B cell (primary cell): ENCODE measurements at regions not wholly inside any gene's neighbourhood (a gene's known extent, or its start where the extent isn't known, plus 50 kb on each side); places are given as distances from the start of the nearest gene placed in this dataset.

Source experiments
- ATAC-seq: fragments of 200-7000 bp; cut with Tn5 transposase; one replicate; pipeline ENCODE4 v1.10.0; 2021; ENCODE audit warnings: low read depth, mild to moderate bottlenecking, moderate number of reproducible peaks, moderate library complexity
- CTCF ChIA-PET: fragments of 350-600 bp; sonication (Branson Sonifier 250); formaldehyde crosslinking; loops from one replicate; lab custom pipeline; 2021; ENCODE audit warnings: antibody characterized with exemption, inconsistent platforms; lab: Charles Lee
- POLR2A ChIA-PET: fragments of 350-600 bp; sonication (Branson Sonifier 250); formaldehyde crosslinking; loops from one replicate; lab custom pipeline; 2021; ENCODE audit warnings: antibody characterized with exemption; lab: Charles Lee
- DNase-seq: peaks from one replicate; pipeline ENCODE4 v3.0.0; 2013
- H2AFZ ChIP-seq: 2 replicates; pipeline ENCODE4 v1.6.1; 2012; ENCODE audit warnings: mild to moderate bottlenecking, low read depth, low read length; ENCODE audit not compliant: insufficient read depth, poor library complexity, severe bottlenecking
- H3K27ac ChIP-seq, 2 donors: 1 replicate in 1 of 2; 2 replicates in 1 of 2; pipeline ENCODE4 v1.5.1; 2012 to 2013; ENCODE audit warnings: low read length in 2 of 2, mild to moderate bottlenecking in 2 of 2, moderate library complexity in 1 of 2
- H3K27me3 ChIP-seq, 4 experiments: fragments of 200-600 bp in 1 of 4; sonication (generic) in 1 of 4; replicated peaks in 1 of 4; 1 replicate in 2 of 4; 2 replicates in 2 of 4; pipeline versions ENCODE4 v1.6.1 to v1.7.0; 2013 to 2016; ENCODE audit warnings: low read length in 3 of 4, mild to moderate bottlenecking in 2 of 4, mixed read lengths in 1 of 4, moderate library complexity in 1 of 4; ENCODE audit not compliant: insufficient read depth in 4 of 4, control insufficient read depth in 3 of 4; ENCODE audit errors: control extremely low read depth in 1 of 4
- H3K36me3 ChIP-seq, 2 experiments: replicated peaks in 1 of 2; 1 replicate in 1 of 2; 2 replicates in 1 of 2; pipeline versions ENCODE4 v1.6.1 to v1.7.1; 2013; ENCODE audit warnings: low read length in 1 of 2; ENCODE audit not compliant: insufficient read depth in 2 of 2, control insufficient read depth in 1 of 2; ENCODE audit errors: control extremely low read depth in 1 of 2, extremely low read depth in 1 of 2
- H3K4me1 ChIP-seq, 2 donors: fragments of 200-600 bp in 1 of 2; sonication (generic) in 1 of 2; 1 replicate in 1 of 2; 2 replicates in 1 of 2; pipeline versions ENCODE4 v1.5.1 to v1.6.1; 2013 to 2017; ENCODE audit warnings: low read length in 2 of 2; ENCODE audit not compliant: control insufficient read depth in 2 of 2, insufficient read depth in 2 of 2
- H3K4me2 ChIP-seq: replicated peaks from 2 replicates; pipeline ENCODE3; 2012; ENCODE audit warnings: mild to moderate bottlenecking, low read depth, low read length; ENCODE audit not compliant: poor library complexity, severe bottlenecking
- H3K4me3 ChIP-seq, 5 experiments: fragments of 200-600 bp in 1 of 5; sonication (generic) in 1 of 5; 1 replicate in 3 of 5; 2 replicates in 2 of 5; pipeline versions ENCODE4 v1.5.1 to v1.7.0; 2011 to 2016; ENCODE audit warnings: low read length in 4 of 5, mild to moderate bottlenecking in 4 of 5, low read depth in 2 of 5, control low read depth in 1 of 5, moderate library complexity in 1 of 5; ENCODE audit not compliant: insufficient read depth in 1 of 5; ENCODE audit errors: control extremely low read depth in 1 of 5, extremely low read depth in 1 of 5
- H3K79me2 ChIP-seq: fragments of 200-600 bp; sonication (generic); one replicate; pipeline ENCODE4 v1.6.0; 2016; ENCODE audit warnings: low read length; ENCODE audit not compliant: control insufficient read depth, insufficient read depth
- H3K9ac ChIP-seq: fragments of 200-600 bp; sonication (generic); 2 replicates; pipeline ENCODE4 v1.6.1; 2017; ENCODE audit warnings: mild to moderate bottlenecking, low read length, moderate library complexity
- H3K9me3 ChIP-seq, 3 donors: one replicate each; pipeline versions ENCODE4 v1.6.1 to v1.7.1; 2013; ENCODE audit warnings: low read length in 2 of 3; ENCODE audit not compliant: control insufficient read depth in 2 of 3, insufficient read depth in 1 of 3; ENCODE audit errors: control extremely low read depth in 1 of 3
- H4K20me1 ChIP-seq: 2 replicates; pipeline ENCODE4 v1.6.0; 2012; ENCODE audit warnings: mild to moderate bottlenecking, low read length; ENCODE audit not compliant: insufficient read depth, control insufficient read depth, poor library complexity, severe bottlenecking
- H3K27ac Mint-ChIP-seq: one replicate; pipeline ENCODE4 v1.8.0; 2021; ENCODE audit warnings: mixed read lengths
- H3K27me3 Mint-ChIP-seq: one replicate; pipeline ENCODE4 v1.8.0; 2021; ENCODE audit warnings: mixed read lengths
- H3K4me1 Mint-ChIP-seq: one replicate; pipeline ENCODE4 v1.8.0; 2021; ENCODE audit warnings: mixed read lengths
- H3K4me3 Mint-ChIP-seq: one replicate; pipeline ENCODE4 v1.8.0; 2021; ENCODE audit warnings: mixed read lengths
- H3K9me3 Mint-ChIP-seq: one replicate; pipeline ENCODE4 v1.8.0; 2022; ENCODE audit warnings: mixed read lengths; ENCODE audit not compliant: insufficient read depth
- EZH2 ChIP-seq: IDR thresholded peaks from 2 replicates; pipeline ENCODE4 v1.6.1; 2012; ENCODE audit warnings: borderline replicate concordance, low read depth, mild to moderate bottlenecking, moderate library complexity, low read length; ENCODE audit not compliant: insufficient read depth, poor library complexity, severe bottlenecking
- whole genome bisulfite sequencing: methylation state at CpG from one replicate; pipeline ENCODE4 v1.1.5; 2013; ENCODE audit warnings: missing lambda C conversion rate; ENCODE audit not compliant: insufficient coverage; 5-methylcytosine and 5-hydroxymethylcytosine counted together
- intact Hi-C: fragments of 100-400 bp; cut with micrococcal nuclease; formaldehyde crosslinking; loops from one replicate; pipeline ENCODE4 v1.10.0; 2022
- TF ChIP-seq, protein P1 (sequence below): fragments of 200-600 bp; IDR thresholded peaks from one replicate; pipeline ENCODE4 v1.8.0; 2022; ENCODE audit warnings: antibody characterized with exemption, mild to moderate bottlenecking

- Mint-ChIP-seq H3K9me3 (peaks cover 4% of the 10 kb centered on the region), H3K27me3 (no peaks in the 10 kb centered on the region), H3K27ac (no peak overlapping the region), H3K4me1 (no peaks in the 10 kb centered on the region), H3K4me3 (no peak overlapping the region)
- Histone ChIP-seq H4K20me1 (no peaks in the 10 kb centered on the region), H3K4me2 (no peak overlapping the region), H3K79me2 (no peaks in the 10 kb centered on the region), H3K27me3 (no peaks in the 10 kb centered on the region), H3K4me1 (no peaks in the 10 kb centered on the region), H3K9ac (no peak overlapping the region), H2AFZ (no peak overlapping the region), H3K36me3 (no peaks in the 10 kb centered on the region), H3K27ac (no peak overlapping the region), H3K4me3 (no peak overlapping the region), H3K9me3 (peaks cover 0 to 2% (median 0%) of the 10 kb centered on the region in 3 donors)
- ATAC-seq, result no peak
- intact Hi-C loops, result no loop called here
- DNase-seq, result no peak
- ChIA-PET POLR2A (no interaction called here), CTCF (no interaction called here)
- no peak for TF ChIP-seq EZH2
- TF ChIP-seq, protein P1, sequence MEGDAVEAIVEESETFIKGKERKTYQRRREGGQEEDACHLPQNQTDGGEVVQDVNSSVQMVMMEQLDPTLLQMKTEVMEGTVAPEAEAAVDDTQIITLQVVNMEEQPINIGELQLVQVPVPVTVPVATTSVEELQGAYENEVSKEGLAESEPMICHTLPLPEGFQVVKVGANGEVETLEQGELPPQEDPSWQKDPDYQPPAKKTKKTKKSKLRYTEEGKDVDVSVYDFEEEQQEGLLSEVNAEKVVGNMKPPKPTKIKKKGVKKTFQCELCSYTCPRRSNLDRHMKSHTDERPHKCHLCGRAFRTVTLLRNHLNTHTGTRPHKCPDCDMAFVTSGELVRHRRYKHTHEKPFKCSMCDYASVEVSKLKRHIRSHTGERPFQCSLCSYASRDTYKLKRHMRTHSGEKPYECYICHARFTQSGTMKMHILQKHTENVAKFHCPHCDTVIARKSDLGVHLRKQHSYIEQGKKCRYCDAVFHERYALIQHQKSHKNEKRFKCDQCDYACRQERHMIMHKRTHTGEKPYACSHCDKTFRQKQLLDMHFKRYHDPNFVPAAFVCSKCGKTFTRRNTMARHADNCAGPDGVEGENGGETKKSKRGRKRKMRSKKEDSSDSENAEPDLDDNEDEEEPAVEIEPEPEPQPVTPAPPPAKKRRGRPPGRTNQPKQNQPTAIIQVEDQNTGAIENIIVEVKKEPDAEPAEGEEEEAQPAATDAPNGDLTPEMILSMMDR, result no peak
- WGBS, result 93% methylated on average over 4 of the region's 7 CpGs
These were observed 873.0 kb upstream of the NR2F2 start for GRCh38 chr15:95457520-95457919.

DNA sequence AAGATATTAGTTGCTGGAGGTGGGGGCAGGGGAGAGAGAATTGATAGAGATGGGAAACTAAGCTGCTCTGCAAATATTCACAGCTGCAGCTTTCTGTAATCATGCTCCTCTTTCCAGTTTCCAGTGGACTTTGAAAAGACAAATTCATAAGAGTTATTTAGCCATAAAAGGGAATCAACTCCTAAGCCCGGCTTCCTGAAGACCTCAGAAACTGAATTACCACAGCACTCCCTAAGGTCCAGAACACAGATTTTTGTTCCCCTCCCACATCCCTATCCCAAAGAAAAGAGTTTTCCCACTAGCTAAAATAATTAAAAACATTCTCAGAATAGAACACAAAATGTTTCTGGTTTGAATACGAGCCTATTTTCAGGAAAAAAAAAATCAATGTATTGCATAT lies 871.8 kb upstream of the NR2F2 start:
- DNase-seq (no peak), ATAC-seq (no peak)
- Histone ChIP-seq H3K9me3 (peaks cover 0 to 2% (median 0%) of the 10 kb centered on the region in 3 donors), H3K79me2 (no peaks in the 10 kb centered on the region), H3K27ac (no peak overlapping the region), H4K20me1 (no peaks in the 10 kb centered on the region), H3K4me3 (no peak overlapping the region), H3K27me3 (no peaks in the 10 kb centered on the region), H3K9ac (no peak overlapping the region), H2AFZ (no peak overlapping the region), H3K36me3 (no peaks in the 10 kb centered on the region), H3K4me1 (no peaks in the 10 kb centered on the region), H3K4me2 (no peak overlapping the region)
- Mint-ChIP-seq H3K27me3 (no peaks in the 10 kb centered on the region), H3K4me1 (no peaks in the 10 kb centered on the region), H3K27ac (no peak overlapping the region), H3K9me3 (peaks cover 4% of the 10 kb centered on the region), H3K4me3 (no peak overlapping the region)
- TF ChIP-seq, protein P1, result no peak
- no peak for TF ChIP-seq EZH2
- ChIA-PET POLR2A (no interaction called here), CTCF (no interaction called here)
- WGBS, result 75% methylated on average over 1 of the region's 2 CpGs
- intact Hi-C loops, result no loop called here
